Endothelial cell (in vitro differentiated cells): ENCODE measurements at regions not wholly inside any gene's neighbourhood (a gene's known extent, or its start where the extent isn't known, plus 50 kb on each side); places are given as distances from the start of the nearest gene placed in this dataset.

Source experiments
- DNase-seq: peaks from one replicate; pipeline ENCODE4 v3.0.0; 2021; ENCODE audit warnings: low spot score
- H3K27ac Mint-ChIP-seq: one replicate; pipeline ENCODE4 v1.8.0; 2021; ENCODE audit warnings: mixed read lengths, inconsistent platforms; ENCODE audit not compliant: unreplicated experiment
- H3K27me3 Mint-ChIP-seq: one replicate; pipeline ENCODE4 v1.8.0; 2021; ENCODE audit warnings: mild to moderate bottlenecking, moderate library complexity, mixed read lengths, inconsistent platforms; ENCODE audit not compliant: unreplicated experiment
- H3K36me3 Mint-ChIP-seq: one replicate; pipeline ENCODE4 v1.8.0; 2021; ENCODE audit warnings: mild to moderate bottlenecking, low read depth, mixed read lengths, inconsistent platforms; ENCODE audit not compliant: unreplicated experiment
- H3K4me1 Mint-ChIP-seq: one replicate; pipeline ENCODE4 v1.8.0; 2021; ENCODE audit warnings: mild to moderate bottlenecking, mixed read lengths, inconsistent platforms; ENCODE audit not compliant: unreplicated experiment
- H3K4me3 Mint-ChIP-seq: one replicate; pipeline ENCODE4 v1.8.0; 2021; ENCODE audit warnings: mild to moderate bottlenecking, mixed read lengths, inconsistent platforms; ENCODE audit not compliant: unreplicated experiment
- H3K9me3 Mint-ChIP-seq: one replicate; pipeline ENCODE4 v1.8.0; 2021; ENCODE audit warnings: mixed read lengths, inconsistent platforms; ENCODE audit not compliant: unreplicated experiment
- CTCF ChIP-seq: fragments of 200-600 bp; sonication (generic); IDR thresholded peaks from one replicate; pipeline ENCODE4 v1.5.0; 2021; ENCODE audit warnings: antibody characterized with exemption; ENCODE audit not compliant: unreplicated experiment

DNA sequence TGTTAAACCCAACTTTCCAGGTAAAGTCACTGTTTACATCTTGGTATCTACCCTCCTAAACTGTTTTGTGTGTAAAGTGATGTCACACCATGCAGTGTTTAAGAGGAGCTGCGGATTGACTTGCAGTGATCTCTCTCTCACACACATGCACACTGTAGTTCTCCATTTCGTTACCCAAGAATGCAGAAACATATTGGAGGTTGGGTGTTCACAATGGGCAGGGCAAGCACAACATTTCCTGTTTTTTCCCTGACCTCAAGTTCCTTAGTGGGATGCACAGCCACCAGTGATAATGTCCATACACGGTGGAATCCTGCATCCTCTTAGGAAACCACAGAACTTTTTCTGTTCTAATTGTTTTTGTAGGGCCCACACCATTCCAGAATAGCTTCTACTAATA is 85.3 kb upstream of the CFAP20DC start:
- Mint-ChIP-seq H3K4me1 (peaks cover 5% of the 10 kb centered on the region), H3K27me3 (no peaks in the 10 kb centered on the region), H3K9me3 (no peaks in the 10 kb centered on the region), H3K4me3 (no peak overlapping the region), H3K27ac (no peak overlapping the region), H3K36me3 (no peaks in the 10 kb centered on the region)
- no peak for TF ChIP-seq CTCF
- no peak for DNase-seq

DNA sequence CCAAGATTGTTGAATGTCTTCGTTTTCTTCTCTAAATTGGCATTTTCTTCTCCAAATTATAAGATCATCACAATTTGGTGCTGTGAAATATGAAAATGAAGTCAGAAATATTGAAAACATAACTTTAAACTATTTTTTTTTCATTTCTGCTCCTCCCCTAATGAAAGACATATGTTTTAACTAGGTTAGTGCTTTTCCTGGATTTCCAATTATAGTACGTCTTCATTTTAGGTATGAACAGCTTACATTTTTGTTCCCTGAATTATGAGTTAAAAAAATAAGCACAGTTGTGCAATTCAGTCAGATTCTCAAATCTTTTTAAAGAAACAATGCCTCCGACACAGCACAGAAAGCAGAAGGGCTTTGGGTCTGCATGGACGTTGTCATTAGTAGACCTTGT is 83.5 kb upstream of the CFAP20DC start:
- Mint-ChIP-seq H3K27me3 (no peaks in the 10 kb centered on the region), H3K27ac (no peak overlapping the region), H3K9me3 (no peaks in the 10 kb centered on the region), H3K4me1 (peaks cover 5% of the 10 kb centered on the region), H3K4me3 (no peak overlapping the region), H3K36me3 (no peaks in the 10 kb centered on the region)
- no peak for DNase-seq
- no peak for TF ChIP-seq CTCF

GRCh38 chr3:59131016-59131766 is 81.4 kb upstream of the CFAP20DC start:
- no peak overlapping the region for H3K4me3 Mint-ChIP-seq
- no peak overlapping the region for H3K27ac Mint-ChIP-seq
- H3K27me3 Mint-ChIP-seq: no peaks in the 10 kb centered on the region
- no peak for DNase-seq
- no peak for TF ChIP-seq CTCF
- no peaks in the 10 kb centered on the region for H3K36me3 Mint-ChIP-seq
- H3K4me1 Mint-ChIP-seq: peaks cover 5% of the 10 kb centered on the region
- no peaks in the 10 kb centered on the region for H3K9me3 Mint-ChIP-seq

DNA sequence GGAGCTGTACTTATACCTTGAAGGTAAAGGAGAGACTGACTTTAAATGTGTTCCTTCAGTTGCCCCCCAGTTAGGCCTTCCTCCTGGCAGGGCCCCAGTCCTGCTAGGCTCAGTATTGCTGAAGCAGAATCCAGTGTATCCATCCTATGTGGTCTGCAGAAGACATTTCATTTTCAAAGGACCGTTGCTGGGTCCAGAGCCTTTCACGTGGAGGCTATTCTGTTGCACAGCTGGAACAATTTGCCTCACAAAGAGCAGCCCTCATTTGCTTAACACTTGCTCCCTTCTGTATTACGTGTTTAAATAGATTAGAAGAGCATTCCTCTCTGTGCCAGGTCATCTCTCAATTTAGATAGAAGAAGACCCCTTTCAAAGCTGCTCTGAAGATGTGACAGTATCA is 78.9 kb upstream of the CFAP20DC start:
- DNase-seq: no peak
- H3K27ac Mint-ChIP-seq: no peak overlapping the region
- H3K27me3 Mint-ChIP-seq: no peaks in the 10 kb centered on the region
- TF ChIP-seq CTCF: no peak
- no peak overlapping the region for H3K4me3 Mint-ChIP-seq
- H3K9me3 Mint-ChIP-seq: no peaks in the 10 kb centered on the region
- no peaks in the 10 kb centered on the region for H3K36me3 Mint-ChIP-seq
- H3K4me1 Mint-ChIP-seq: no peaks in the 10 kb centered on the region

- Mint-ChIP-seq H3K9me3 (no peaks in the 10 kb centered on the region), H3K36me3 (no peaks in the 10 kb centered on the region), H3K27ac (no peak overlapping the region), H3K4me1 (no peaks in the 10 kb centered on the region), H3K27me3 (no peaks in the 10 kb centered on the region), H3K4me3 (no peak overlapping the region)
- TF ChIP-seq CTCF: no peak
- DNase-seq: no peak
Measured at GRCh38 chr3:59127071-59127470, 77.2 kb upstream of the CFAP20DC start.
